HUES48 (cell line): ENCODE measurements at regions not wholly inside any gene's neighbourhood (a gene's known extent, or its start where the extent isn't known, plus 50 kb on each side); places are given as distances from the start of the nearest gene placed in this dataset.

ENCODE experiments used
- H3K27ac ChIP-seq: one replicate; pipeline ENCODE4 v1.7.0; 2013; ENCODE audit warnings: low read depth, low read length, inconsistent platforms
- H3K27me3 ChIP-seq: 2 replicates; pipeline ENCODE4 v1.6.1; 2013; ENCODE audit warnings: mild to moderate bottlenecking, low read length; ENCODE audit not compliant: control insufficient read depth, insufficient read depth
- H3K36me3 ChIP-seq: 2 replicates; pipeline ENCODE4 v1.6.1; 2013; ENCODE audit warnings: low read length; ENCODE audit not compliant: control insufficient read depth, insufficient read depth
- H3K4me1 ChIP-seq: 2 replicates; pipeline ENCODE4 v1.6.1; 2013; ENCODE audit warnings: mild to moderate bottlenecking, low read length; ENCODE audit not compliant: control insufficient read depth, insufficient read depth
- H3K4me3 ChIP-seq: 2 replicates; pipeline ENCODE4 v1.5.1; 2013; ENCODE audit warnings: mild to moderate bottlenecking, low read depth, low read length
- H3K9ac ChIP-seq: 2 replicates; pipeline ENCODE4 v1.6.1; 2013; ENCODE audit warnings: mild to moderate bottlenecking, low read depth, low read length, moderate library complexity
- H3K9me3 ChIP-seq: 2 replicates; pipeline ENCODE4 v1.6.1; 2013; ENCODE audit warnings: low read length; ENCODE audit not compliant: control insufficient read depth, insufficient read depth

DNA sequence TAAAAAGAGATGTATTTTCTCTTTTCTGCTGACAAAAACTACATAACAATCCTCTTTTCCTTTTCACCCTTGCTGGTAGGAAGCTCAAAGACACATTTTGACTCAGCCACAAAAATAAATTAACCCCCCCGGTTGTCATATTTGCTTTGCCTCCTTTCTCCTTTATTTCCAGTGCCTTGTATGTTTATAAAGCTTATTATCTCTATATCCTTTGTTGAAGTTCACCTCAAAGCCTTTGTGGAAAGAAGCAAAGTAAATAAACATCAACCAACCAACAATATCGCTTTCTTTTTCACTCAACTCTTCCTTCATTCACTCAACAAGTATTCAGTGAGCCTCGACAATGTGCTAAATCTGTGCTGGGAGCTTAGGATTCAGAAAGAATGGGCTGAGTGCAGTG is 276.5 kb upstream of the ID2 start:
- no peak overlapping the region for H3K27ac ChIP-seq
- no peaks in the 10 kb centered on the region for H3K4me1 ChIP-seq
- H3K36me3 ChIP-seq = no peaks in the 10 kb centered on the region
- no peaks in the 10 kb centered on the region for H3K27me3 ChIP-seq
- no peak overlapping the region for H3K9ac ChIP-seq
- H3K4me3 ChIP-seq = no peak overlapping the region
- H3K9me3 ChIP-seq = no peaks in the 10 kb centered on the region

- H3K4me3 ChIP-seq = no peak overlapping the region
- H3K27me3 ChIP-seq = no peaks in the 10 kb centered on the region
- no peaks in the 10 kb centered on the region for H3K9me3 ChIP-seq
- no peak overlapping the region for H3K27ac ChIP-seq
- H3K9ac ChIP-seq = no peak overlapping the region
- H3K4me1 ChIP-seq = no peaks in the 10 kb centered on the region
- no peaks in the 10 kb centered on the region for H3K36me3 ChIP-seq
Observed at GRCh38 chr2:8406271-8406670, 275.6 kb upstream of the ID2 start.

GRCh38 chr2:8407332-8407731 is 274.5 kb upstream of the ID2 start:
- Histone ChIP-seq H3K36me3 (no peaks in the 10 kb centered on the region), H3K4me1 (peaks cover 2% of the 10 kb centered on the region; the same call in 1 of the 2 replicates), H3K27me3 (no peaks in the 10 kb centered on the region), H3K9me3 (no peaks in the 10 kb centered on the region), H3K27ac (no peak overlapping the region), H3K4me3 (no peak overlapping the region), H3K9ac (no peak overlapping the region)

GRCh38 chr2:8408560-8409460 is 273.0 kb upstream of the ID2 start:
- H3K27ac ChIP-seq = no peak overlapping the region
- no peak overlapping the region for H3K9ac ChIP-seq

GRCh38 chr2:8409461-8410260 is 272.2 kb upstream of the ID2 start:
- H3K4me3 ChIP-seq = no peak overlapping the region
- H3K4me1 ChIP-seq = peaks cover 7% of the 10 kb centered on the region; the same call in 1 of the 2 replicates
- no peaks in the 10 kb centered on the region for H3K36me3 ChIP-seq
- no peaks in the 10 kb centered on the region for H3K9me3 ChIP-seq
- H3K27me3 ChIP-seq = no peaks in the 10 kb centered on the region
- H3K27ac ChIP-seq = no peak overlapping the region
- H3K9ac ChIP-seq = no peak overlapping the region

More at GRCh38 chr2:8408560-8409460, 273.0 kb upstream of the ID2 start:
- peaks cover 7% of the 10 kb centered on the region; the same call in 1 of the 2 replicates for H3K4me1 ChIP-seq
- H3K27me3 ChIP-seq = no peaks in the 10 kb centered on the region
- H3K9me3 ChIP-seq = no peaks in the 10 kb centered on the region
- H3K36me3 ChIP-seq = no peaks in the 10 kb centered on the region
- H3K4me3 ChIP-seq = no peak overlapping the region

DNA sequence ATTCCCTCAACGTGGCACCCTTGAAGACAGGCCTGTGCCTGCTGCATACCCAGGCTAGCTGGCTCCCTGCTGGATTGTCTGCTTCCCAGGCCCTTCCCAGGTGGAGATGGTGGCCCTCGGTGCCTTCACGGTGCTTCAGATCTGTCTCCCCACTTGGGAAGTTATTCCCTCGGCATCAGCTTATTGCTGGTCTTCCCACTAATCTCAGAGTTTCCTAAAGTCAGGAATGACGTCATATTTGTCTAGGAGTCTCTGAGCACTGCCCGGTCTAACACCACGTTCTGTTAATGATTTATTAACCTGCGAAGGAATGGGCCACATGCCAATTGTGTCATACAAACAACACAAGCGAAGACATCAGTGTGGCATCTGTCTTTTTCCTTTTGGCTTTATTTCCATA is 269.8 kb upstream of the ID2 start:
- Histone ChIP-seq H3K27me3 (no peaks in the 10 kb centered on the region), H3K27ac (no peak overlapping the region), H3K4me1 (peaks cover 7% of the 10 kb centered on the region; the same call in 1 of the 2 replicates), H3K9me3 (no peaks in the 10 kb centered on the region), H3K36me3 (no peaks in the 10 kb centered on the region), H3K9ac (no peak overlapping the region), H3K4me3 (no peak overlapping the region)

DNA sequence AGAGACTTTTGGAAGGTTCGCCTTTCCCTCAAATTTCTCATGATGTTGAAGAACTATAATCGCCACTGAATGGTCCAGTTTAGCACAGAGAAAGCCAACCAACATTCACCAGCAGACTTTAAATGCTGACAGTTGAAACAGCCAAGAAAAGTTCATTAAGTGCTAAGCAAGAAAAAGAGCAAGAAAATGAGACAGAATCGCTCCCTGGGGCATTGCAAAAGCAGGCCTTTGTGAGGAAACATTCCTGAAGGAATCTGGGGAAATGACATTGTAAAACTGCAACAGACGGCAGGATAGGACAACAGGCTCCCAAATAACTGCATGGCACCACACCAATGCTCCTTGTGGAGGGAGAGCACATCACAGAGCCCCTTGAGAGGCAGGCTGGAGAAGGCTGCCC is 269.3 kb upstream of the ID2 start:
- Histone ChIP-seq H3K27me3 (no peaks in the 10 kb centered on the region), H3K36me3 (no peaks in the 10 kb centered on the region), H3K4me1 (peaks cover 7% of the 10 kb centered on the region; the same call in 1 of the 2 replicates), H3K9me3 (no peaks in the 10 kb centered on the region), H3K9ac (no peak overlapping the region), H3K4me3 (no peak overlapping the region), H3K27ac (no peak overlapping the region)

- H3K4me1 ChIP-seq = peaks cover 7% of the 10 kb centered on the region; the same call in 1 of the 2 replicates
- no peak overlapping the region for H3K9ac ChIP-seq
- no peak overlapping the region for H3K4me3 ChIP-seq
- no peak overlapping the region for H3K27ac ChIP-seq
- H3K9me3 ChIP-seq = no peaks in the 10 kb centered on the region
- H3K36me3 ChIP-seq = no peaks in the 10 kb centered on the region
- H3K27me3 ChIP-seq = no peaks in the 10 kb centered on the region
Observed at GRCh38 chr2:8413589-8414135, 268.2 kb upstream of the ID2 start.

- Histone ChIP-seq H3K36me3 (no peaks in the 10 kb centered on the region), H3K9me3 (no peaks in the 10 kb centered on the region), H3K9ac (no peak overlapping the region), H3K4me1 (peaks cover 7% of the 10 kb centered on the region; the same call in 1 of the 2 replicates), H3K27me3 (no peaks in the 10 kb centered on the region), H3K27ac (no peak overlapping the region), H3K4me3 (no peak overlapping the region)
Observed at GRCh38 chr2:8414946-8415879, 266.6 kb upstream of the ID2 start.

DNA sequence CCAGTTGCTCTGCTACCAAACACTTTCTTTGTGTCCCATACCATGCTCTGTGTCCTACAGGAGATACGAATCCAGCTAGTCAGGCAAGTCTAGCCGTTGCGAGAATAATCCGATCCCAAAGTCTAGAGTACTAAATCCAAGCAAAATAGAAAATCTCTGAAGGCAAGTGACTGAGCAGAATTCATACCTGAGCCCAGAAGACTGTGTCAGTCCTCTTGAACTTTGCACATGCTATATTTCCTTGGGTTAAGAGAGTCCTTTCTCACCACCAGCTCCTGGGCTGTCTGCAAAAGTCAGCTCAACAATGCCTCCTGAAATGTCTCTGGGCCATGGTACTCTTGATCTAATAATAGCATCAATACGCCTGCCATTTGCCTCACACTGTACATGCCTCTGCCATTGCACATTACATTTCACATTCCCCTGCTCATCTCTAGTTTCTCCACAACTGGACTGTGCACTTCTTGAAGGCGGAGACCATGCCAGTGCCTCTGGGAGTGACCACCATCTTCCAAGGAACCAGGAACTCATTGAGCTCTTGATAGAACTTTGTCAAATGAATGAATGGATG is 265.8 kb upstream of the ID2 start:
- Histone ChIP-seq H3K27me3 (no peaks in the 10 kb centered on the region), H3K36me3 (no peaks in the 10 kb centered on the region), H3K4me1 (peaks cover 7% of the 10 kb centered on the region; the same call in 1 of the 2 replicates), H3K4me3 (no peak overlapping the region), H3K9me3 (no peaks in the 10 kb centered on the region), H3K27ac (no peak overlapping the region), H3K9ac (no peak overlapping the region)
